DOHH2 (cell line): ENCODE measurements at regions not wholly inside any gene's neighbourhood (a gene's known extent, or its start where the extent isn't known, plus 50 kb on each side); places are given as distances from the start of the nearest gene placed in this dataset.

Experiments used
- H3F3A ChIP-seq: fragments of 200-600 bp; sonication (generic), shearing (Covaris generic); 2 replicates; pipeline ENCODE4 v1.6.0; 2016; ENCODE audit warnings: antibody characterized with exemption, mild to moderate bottlenecking; ENCODE audit not compliant: control insufficient read depth, insufficient read depth
- H3K27ac ChIP-seq: fragments of 200-600 bp; sonication (generic); 2 replicates; pipeline ENCODE4 v1.5.1; 2014; ENCODE audit warnings: low read depth, mild to moderate bottlenecking, low read length, moderate library complexity
- H3K27me3 ChIP-seq: fragments of 200-600 bp; sonication (generic); 2 replicates; pipeline ENCODE4 v1.6.1; 2014; ENCODE audit warnings: mild to moderate bottlenecking, low read length, mixed read lengths; ENCODE audit not compliant: control insufficient read depth
- H3K36me3 ChIP-seq: fragments of 200-600 bp; sonication (generic); 2 replicates; pipeline ENCODE4 v1.6.1; 2014; ENCODE audit warnings: mild to moderate bottlenecking, low read length, moderate library complexity, mixed read lengths; ENCODE audit not compliant: control insufficient read depth
- H3K4me1 ChIP-seq: fragments of 200-600 bp; sonication (generic); 2 replicates; pipeline ENCODE4 v1.6.1; 2014; ENCODE audit warnings: mild to moderate bottlenecking, low read length, mixed read lengths; ENCODE audit not compliant: control insufficient read depth
- H3K4me2 ChIP-seq: fragments of 200-600 bp; sonication (generic); 2 replicates; pipeline ENCODE4 v1.6.0; 2014; ENCODE audit warnings: mild to moderate bottlenecking, low read length, moderate library complexity
- H3K4me3 ChIP-seq: fragments of 200-600 bp; sonication (generic); 2 replicates; pipeline ENCODE4 v1.5.1; 2014; ENCODE audit warnings: mild to moderate bottlenecking, low read length, mixed read lengths
- H3K79me2 ChIP-seq: fragments of 200-600 bp; sonication (generic); 2 replicates; pipeline ENCODE4 v1.6.1; 2014; ENCODE audit warnings: mild to moderate bottlenecking, low read length, mixed read lengths; ENCODE audit not compliant: control insufficient read depth
- H3K9me2 ChIP-seq: fragments of 200-600 bp; sonication (generic); replicated peaks from 2 replicates; pipeline ENCODE4 v1.6.1; 2014; ENCODE audit warnings: mild to moderate bottlenecking, low read length, mixed read lengths; ENCODE audit not compliant: control insufficient read depth
- H3K9me3 ChIP-seq: fragments of 200-600 bp; sonication (generic); 2 replicates; pipeline ENCODE4 v1.6.1; 2014; ENCODE audit warnings: antibody characterized with exemption, low read length, mixed read lengths; ENCODE audit not compliant: control insufficient read depth, insufficient read depth
- H4K20me1 ChIP-seq: fragments of 200-600 bp; sonication (generic); 2 replicates; pipeline ENCODE4 v1.6.0; 2014; ENCODE audit warnings: low read depth, mild to moderate bottlenecking, antibody characterized with exemption, low read length, moderate library complexity; ENCODE audit not compliant: control insufficient read depth, insufficient read depth
- EZH2phosphoT487 ChIP-seq: fragments of 200-600 bp; sonication (generic); IDR thresholded peaks from 2 replicates; pipeline ENCODE4 v1.6.1; 2017; ENCODE audit warnings: borderline replicate concordance, mild to moderate bottlenecking, antibody characterized with exemption, low read length, moderate library complexity, mixed read lengths
- TF ChIP-seq, protein P1 (sequence below): fragments of 200-600 bp; sonication (generic); IDR thresholded peaks from one replicate; pipeline ENCODE4 v1.5.1; 2014; ENCODE audit warnings: antibody characterized with exemption, mild to moderate bottlenecking, low read depth, low read length; ENCODE audit not compliant: poor library complexity, severe bottlenecking

DNA sequence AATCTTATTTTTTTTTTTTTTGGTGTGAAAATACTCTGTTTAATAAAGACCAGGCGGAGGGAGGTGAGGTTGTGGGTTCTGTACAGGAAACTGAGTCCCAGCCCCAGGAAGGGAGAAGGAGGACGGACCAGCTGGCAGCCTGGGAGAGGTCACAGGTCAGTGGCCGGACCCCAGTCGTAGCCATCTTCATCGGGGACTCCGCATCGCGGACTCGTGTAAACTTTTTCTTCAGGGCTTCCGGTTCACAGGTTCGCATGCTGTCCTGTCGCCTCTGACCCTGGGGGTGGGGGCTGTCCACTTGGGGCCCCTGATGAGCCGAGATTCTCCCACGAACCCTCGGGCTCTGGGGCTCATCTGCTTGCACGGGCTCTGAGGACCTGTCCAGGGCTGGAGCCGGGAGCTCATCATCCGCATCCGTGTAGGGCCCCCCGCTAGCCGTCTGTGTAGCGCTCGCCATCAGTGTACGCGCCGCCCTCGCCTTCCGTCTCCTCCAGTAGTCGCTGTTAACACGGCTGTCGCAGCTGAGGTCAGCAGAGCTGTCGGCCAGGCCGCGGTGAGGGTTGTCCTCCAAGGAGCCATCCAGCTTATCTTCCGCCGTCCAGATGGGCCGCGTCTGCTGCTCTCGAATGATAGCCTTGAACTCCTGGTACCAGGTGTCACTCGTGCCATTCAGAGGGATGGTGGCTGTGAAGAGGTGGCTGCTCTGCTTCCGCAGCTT is 975.7 kb upstream of the PRMT6 start:
- TF ChIP-seq, protein P1, sequence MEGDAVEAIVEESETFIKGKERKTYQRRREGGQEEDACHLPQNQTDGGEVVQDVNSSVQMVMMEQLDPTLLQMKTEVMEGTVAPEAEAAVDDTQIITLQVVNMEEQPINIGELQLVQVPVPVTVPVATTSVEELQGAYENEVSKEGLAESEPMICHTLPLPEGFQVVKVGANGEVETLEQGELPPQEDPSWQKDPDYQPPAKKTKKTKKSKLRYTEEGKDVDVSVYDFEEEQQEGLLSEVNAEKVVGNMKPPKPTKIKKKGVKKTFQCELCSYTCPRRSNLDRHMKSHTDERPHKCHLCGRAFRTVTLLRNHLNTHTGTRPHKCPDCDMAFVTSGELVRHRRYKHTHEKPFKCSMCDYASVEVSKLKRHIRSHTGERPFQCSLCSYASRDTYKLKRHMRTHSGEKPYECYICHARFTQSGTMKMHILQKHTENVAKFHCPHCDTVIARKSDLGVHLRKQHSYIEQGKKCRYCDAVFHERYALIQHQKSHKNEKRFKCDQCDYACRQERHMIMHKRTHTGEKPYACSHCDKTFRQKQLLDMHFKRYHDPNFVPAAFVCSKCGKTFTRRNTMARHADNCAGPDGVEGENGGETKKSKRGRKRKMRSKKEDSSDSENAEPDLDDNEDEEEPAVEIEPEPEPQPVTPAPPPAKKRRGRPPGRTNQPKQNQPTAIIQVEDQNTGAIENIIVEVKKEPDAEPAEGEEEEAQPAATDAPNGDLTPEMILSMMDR, result no peak
- no peak for TF ChIP-seq EZH2phosphoT487
- Histone ChIP-seq H3K27ac (no peak overlapping the region), H3K79me2 (no peaks in the 10 kb centered on the region), H3K9me3 (no peaks in the 10 kb centered on the region), H3K4me2 (no peak overlapping the region), H3K36me3 (no peaks in the 10 kb centered on the region), H3K27me3 (no peaks in the 10 kb centered on the region), H3F3A (no peaks in the 10 kb centered on the region), H3K9me2 (no peaks in the 10 kb centered on the region), H3K4me1 (no peaks in the 10 kb centered on the region), H4K20me1 (no peaks in the 10 kb centered on the region), H3K4me3 (no peak overlapping the region)

DNA sequence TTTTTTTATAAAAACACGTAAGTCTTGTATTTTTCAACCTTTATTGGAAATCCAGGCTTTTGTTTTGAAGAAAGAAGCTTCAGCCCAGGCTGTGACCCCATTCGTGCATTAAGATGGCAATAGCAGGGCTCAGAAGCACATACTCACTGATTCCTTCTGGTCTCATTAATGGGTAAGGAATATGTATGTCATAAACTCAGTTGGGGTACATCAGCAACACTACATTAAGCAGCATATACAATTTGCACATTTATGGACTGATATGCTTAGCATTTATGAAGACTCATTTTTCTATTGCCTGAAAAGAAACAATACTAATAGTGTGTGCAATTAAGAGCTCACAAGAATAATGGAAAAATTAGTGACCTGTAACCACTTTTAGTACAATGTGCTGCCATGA is 945.4 kb upstream of the PRMT6 start:
- Histone ChIP-seq H3F3A (no peaks in the 10 kb centered on the region), H3K4me3 (no peak overlapping the region), H3K36me3 (no peaks in the 10 kb centered on the region), H3K9me3 (no peaks in the 10 kb centered on the region), H3K27ac (no peak overlapping the region), H3K79me2 (no peaks in the 10 kb centered on the region), H4K20me1 (no peaks in the 10 kb centered on the region), H3K4me1 (no peaks in the 10 kb centered on the region), H3K27me3 (no peaks in the 10 kb centered on the region), H3K4me2 (no peak overlapping the region), H3K9me2 (no peaks in the 10 kb centered on the region)
- TF ChIP-seq, protein P1, result no peak

- H3K4me3 ChIP-seq, result no peak overlapping the region
- no peaks in the 10 kb centered on the region for H3K9me3 ChIP-seq
- H3K4me1 ChIP-seq, result no peaks in the 10 kb centered on the region
- no peak for TF ChIP-seq EZH2phosphoT487
- TF ChIP-seq, protein P1, result no peak
- H3F3A ChIP-seq, result no peaks in the 10 kb centered on the region
- H3K4me2 ChIP-seq, result no peak overlapping the region
- no peaks in the 10 kb centered on the region for H3K79me2 ChIP-seq
- no peaks in the 10 kb centered on the region for H4K20me1 ChIP-seq
- H3K9me2 ChIP-seq, result no peaks in the 10 kb centered on the region
- no peaks in the 10 kb centered on the region for H3K27me3 ChIP-seq
- H3K36me3 ChIP-seq, result no peaks in the 10 kb centered on the region
- H3K27ac ChIP-seq, result no peak overlapping the region
These were observed 942.6 kb upstream of the PRMT6 start for GRCh38 chr1:106113851-106114250.

DNA sequence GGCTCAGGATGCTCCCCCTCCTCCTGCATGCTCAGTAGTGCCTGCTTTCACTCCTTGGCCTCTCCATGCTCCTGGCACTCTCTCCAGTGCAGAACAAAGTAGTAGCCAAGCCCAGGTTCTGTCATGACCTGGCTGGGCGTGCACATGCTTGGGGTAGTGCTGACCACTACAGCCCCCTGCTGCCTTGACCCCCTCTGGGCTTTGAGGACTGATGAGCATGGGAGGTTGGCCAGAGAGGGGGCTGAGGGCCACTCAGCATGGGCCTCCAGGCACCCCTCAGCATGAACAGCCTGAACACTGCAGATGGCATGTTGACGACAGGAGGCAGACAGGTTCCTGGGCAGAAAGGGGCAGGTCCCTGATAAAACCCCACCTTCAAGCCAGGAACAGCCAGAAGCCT is 935.7 kb upstream of the PRMT6 start:
- Histone ChIP-seq H3K9me2 (no peaks in the 10 kb centered on the region), H3K27ac (no peak overlapping the region), H3K4me3 (no peak overlapping the region), H3K79me2 (no peaks in the 10 kb centered on the region), H3K36me3 (no peaks in the 10 kb centered on the region), H4K20me1 (no peaks in the 10 kb centered on the region), H3K9me3 (peaks cover 16% of the 10 kb centered on the region; the same call in 1 of the 2 replicates), H3K27me3 (no peaks in the 10 kb centered on the region), H3K4me1 (no peaks in the 10 kb centered on the region), H3F3A (no peaks in the 10 kb centered on the region), H3K4me2 (no peak overlapping the region)
- TF ChIP-seq EZH2phosphoT487, result no peak
- TF ChIP-seq, protein P1, result no peak
